AG04449 (cell line): ENCODE measurements at regions not wholly inside any gene's neighbourhood (a gene's known extent, or its start where the extent isn't known, plus 50 kb on each side); places are given as distances from the start of the nearest gene placed in this dataset.

Experiments used
- CTCF ChIA-PET: fragments of 350-600 bp; formaldehyde crosslinking; extraction: SDS; loops from one replicate; lab custom pipeline; 2021; ENCODE audit warnings: antibody characterized with exemption; lab: Yijun Ruan, JAX
- POLR2A ChIA-PET: fragments of 400-600, 350-600 bp; formaldehyde crosslinking; extraction: SDS; loops from one replicate; lab custom pipeline; 2020; ENCODE audit warnings: antibody characterized with exemption, inconsistent platforms; lab: Yijun Ruan, JAX
- DNase-seq: peaks from one replicate; pipeline ENCODE4 v3.0.0-alpha.2; 2010; ENCODE audit warnings: low read depth, low spot score
- H3K4me3 ChIP-seq: 2 replicates; pipeline ENCODE4 v1.5.1; 2011; ENCODE audit warnings: low read depth, mild to moderate bottlenecking, control low read depth, low read length
- CTCF ChIP-seq: IDR thresholded peaks from one replicate; pipeline ENCODE4 v1.5.1; 2011; ENCODE audit warnings: mild to moderate bottlenecking, moderate library complexity, low read length, control low read depth, inconsistent platforms; ENCODE audit not compliant: insufficient read depth; ENCODE audit errors: missing control alignments

GRCh38 chr5:84524491-84524890 is 139.8 kb upstream of the EDIL3 start:
- ChIA-PET CTCF (interaction anchor here (0.6 kb wide), 1 partner anchor 148 kb away, joined by 4 read pairs; no protein-coding TSS in a partner anchor), POLR2A (no interaction called here)
- no peak for TF ChIP-seq CTCF
- no peak for DNase-seq
- no peak overlapping the region for H3K4me3 ChIP-seq

- no peak for DNase-seq
- no peak overlapping the region for H3K4me3 ChIP-seq
- ChIA-PET CTCF (no interaction called here), POLR2A (no interaction called here)
- no peak for TF ChIP-seq CTCF
These were observed 134.2 kb upstream of the EDIL3 start for GRCh38 chr5:84518862-84519261.

- ChIA-PET POLR2A (no interaction called here), CTCF (no interaction called here)
- TF ChIP-seq CTCF = no peak
- no peak overlapping the region for H3K4me3 ChIP-seq
- no peak for DNase-seq
These were observed 133.7 kb upstream of the EDIL3 start for GRCh38 chr5:84518370-84518769.

GRCh38 chr5:84506625-84507024 is 121.9 kb upstream of the EDIL3 start:
- no peak for DNase-seq
- POLR2A ChIA-PET = no interaction called here
- CTCF ChIA-PET = no interaction called here
- TF ChIP-seq CTCF = no peak
- no peak overlapping the region for H3K4me3 ChIP-seq

GRCh38 chr5:84494453-84494852 is 109.8 kb upstream of the EDIL3 start:
- DNase-seq = peak; percentile 84
- TF ChIP-seq CTCF = no peak
- POLR2A ChIA-PET = interaction anchor here (1.2 kb wide), 1 partner anchor 112 kb away, joined by 3 read pairs; no protein-coding TSS in a partner anchor
- H3K4me3 ChIP-seq = no peak overlapping the region
- CTCF ChIA-PET = no interaction called here

- POLR2A ChIA-PET = no interaction called here
- CTCF ChIA-PET = interaction anchor here (0.7 kb wide), 1 partner anchor 12 kb away, joined by 3 read pairs; no protein-coding TSS in a partner anchor
- peak; percentile 87 for DNase-seq
- no peak for TF ChIP-seq CTCF
- H3K4me3 ChIP-seq = no peak overlapping the region
These were observed 103.3 kb upstream of the EDIL3 start for GRCh38 chr5:84487963-84488362.
